OCI-LY1 (cell line): ENCODE measurements at regions not wholly inside any gene's neighbourhood (a gene's known extent, or its start where the extent isn't known, plus 50 kb on each side); places are given as distances from the start of the nearest gene placed in this dataset.

Experiments
- H2AFZ ChIP-seq: fragments of 200-600 bp; sonication (generic), shearing (Covaris generic); 2 replicates; pipeline ENCODE4 v1.6.0; 2014; ENCODE audit warnings: antibody characterized with exemption, mild to moderate bottlenecking, low read length
- H3F3A ChIP-seq: fragments of 200-600 bp; sonication (generic), shearing (Covaris generic); 2 replicates; pipeline ENCODE4 v1.6.0; 2014; ENCODE audit warnings: mild to moderate bottlenecking, antibody characterized with exemption, low read length, moderate library complexity; ENCODE audit not compliant: insufficient read depth
- H3K27ac ChIP-seq: fragments of 200-600 bp; sonication (generic); 2 replicates; pipeline ENCODE4 v1.5.1; 2014; ENCODE audit warnings: low read length, mixed run types, mild to moderate bottlenecking, low read depth; ENCODE audit not compliant: poor library complexity, severe bottlenecking
- H3K27me3 ChIP-seq: fragments of 200-600 bp; sonication (generic); 2 replicates; pipeline ENCODE4 v1.6.0; 2014; ENCODE audit warnings: antibody characterized with exemption, mild to moderate bottlenecking, low read length, moderate library complexity; ENCODE audit not compliant: insufficient read depth
- H3K36me3 ChIP-seq: fragments of 200-600 bp; sonication (generic); 2 replicates; pipeline ENCODE4 v1.6.1; 2014; ENCODE audit warnings: mild to moderate bottlenecking, antibody characterized with exemption, low read length, moderate library complexity, mixed read lengths; ENCODE audit not compliant: insufficient read depth
- H3K4me1 ChIP-seq: fragments of 200-600 bp; sonication (generic); 2 replicates; pipeline ENCODE4 v1.5.1; 2014; ENCODE audit warnings: mild to moderate bottlenecking, low read length, moderate library complexity; ENCODE audit not compliant: insufficient read depth, severe bottlenecking
- H3K4me2 ChIP-seq: fragments of 200-600 bp; sonication (generic), shearing (Covaris generic); 2 replicates; pipeline ENCODE4 v1.6.1; 2014; ENCODE audit warnings: low read length
- H3K4me3 ChIP-seq: fragments of 200-600 bp; sonication (generic); 2 replicates; pipeline ENCODE4 v1.5.1; 2014; ENCODE audit warnings: low read length, low read depth, mild to moderate bottlenecking, mixed read lengths; ENCODE audit not compliant: poor library complexity, severe bottlenecking
- H3K79me2 ChIP-seq: fragments of 200-600 bp; shearing (Covaris generic); 2 replicates; pipeline ENCODE4 v1.6.1; 2016; ENCODE audit warnings: mixed run types, low read length, mixed read lengths; ENCODE audit not compliant: insufficient read depth
- H3K9ac ChIP-seq: fragments of 200-600 bp; sonication (generic), shearing (Covaris generic); 2 replicates; pipeline ENCODE4 v1.6.1; 2014; ENCODE audit warnings: mild to moderate bottlenecking, low read length, mixed read lengths
- H3K9me2 ChIP-seq: fragments of 200-600 bp; sonication (generic), shearing (Covaris generic); 2 replicates; pipeline ENCODE4 v1.6.1; 2014; ENCODE audit warnings: low read depth, mild to moderate bottlenecking, low read length, mixed read lengths
- H3K9me3 ChIP-seq: fragments of 200-600 bp; shearing (Covaris generic); 2 replicates; pipeline ENCODE4 v1.6.1; 2014; ENCODE audit warnings: low read length, mixed read lengths
- H4K20me1 ChIP-seq: fragments of 200-600 bp; sonication (generic), shearing (Covaris generic); 2 replicates; pipeline ENCODE4 v1.6.0; 2016; ENCODE audit warnings: mild to moderate bottlenecking, low read length; ENCODE audit not compliant: insufficient read depth
- EZH2 ChIP-seq: fragments of 200-600 bp; sonication (generic), shearing (Covaris generic); IDR thresholded peaks from 2 replicates; pipeline ENCODE4 v1.8.0; 2017; ENCODE audit warnings: borderline replicate concordance, mixed run types, mild to moderate bottlenecking, antibody characterized with exemption, low read length, moderate library complexity, mixed read lengths
- TF ChIP-seq, protein P1 (sequence below): fragments of 200-600 bp; sonication (generic), shearing (Covaris generic); IDR thresholded peaks from 2 replicates; pipeline ENCODE4 v1.5.1; 2017; ENCODE audit warnings: mild to moderate bottlenecking, antibody characterized with exemption, low read length, moderate library complexity, mixed read lengths

DNA sequence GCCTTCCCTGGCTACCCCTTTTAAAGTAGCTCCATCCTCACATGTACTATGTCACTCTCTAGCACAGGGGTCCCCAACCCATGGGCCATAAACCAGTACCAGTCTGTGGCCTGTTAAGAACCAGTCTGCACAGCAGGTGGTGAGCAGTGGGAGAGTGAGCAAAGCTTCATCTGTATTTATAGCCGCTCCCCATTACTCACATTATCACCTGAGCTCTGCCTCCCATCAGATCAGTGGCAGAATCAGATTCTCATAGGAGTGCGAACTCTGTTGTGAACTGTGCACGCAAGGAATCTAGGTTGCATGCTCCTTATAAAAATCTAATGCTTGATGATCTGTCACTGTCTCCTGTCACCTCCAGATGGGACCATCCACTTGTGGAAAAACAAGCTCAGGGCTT lies 116.6 kb upstream of the FOXD3 start:
- Histone ChIP-seq H3K9me2 (no peaks in the 10 kb centered on the region), H3F3A (no peaks in the 10 kb centered on the region), H3K9ac (no peak overlapping the region), H3K9me3 (no peaks in the 10 kb centered on the region), H3K79me2 (no peaks in the 10 kb centered on the region), H3K27ac (no peak overlapping the region), H3K4me3 (no peak overlapping the region), H3K4me1 (no peaks in the 10 kb centered on the region), H4K20me1 (no peaks in the 10 kb centered on the region), H2AFZ (no peak overlapping the region), H3K4me2 (no peak overlapping the region), H3K36me3 (no peaks in the 10 kb centered on the region), H3K27me3 (no peaks in the 10 kb centered on the region)
- TF ChIP-seq EZH2 = no peak
- TF ChIP-seq, protein P1, sequence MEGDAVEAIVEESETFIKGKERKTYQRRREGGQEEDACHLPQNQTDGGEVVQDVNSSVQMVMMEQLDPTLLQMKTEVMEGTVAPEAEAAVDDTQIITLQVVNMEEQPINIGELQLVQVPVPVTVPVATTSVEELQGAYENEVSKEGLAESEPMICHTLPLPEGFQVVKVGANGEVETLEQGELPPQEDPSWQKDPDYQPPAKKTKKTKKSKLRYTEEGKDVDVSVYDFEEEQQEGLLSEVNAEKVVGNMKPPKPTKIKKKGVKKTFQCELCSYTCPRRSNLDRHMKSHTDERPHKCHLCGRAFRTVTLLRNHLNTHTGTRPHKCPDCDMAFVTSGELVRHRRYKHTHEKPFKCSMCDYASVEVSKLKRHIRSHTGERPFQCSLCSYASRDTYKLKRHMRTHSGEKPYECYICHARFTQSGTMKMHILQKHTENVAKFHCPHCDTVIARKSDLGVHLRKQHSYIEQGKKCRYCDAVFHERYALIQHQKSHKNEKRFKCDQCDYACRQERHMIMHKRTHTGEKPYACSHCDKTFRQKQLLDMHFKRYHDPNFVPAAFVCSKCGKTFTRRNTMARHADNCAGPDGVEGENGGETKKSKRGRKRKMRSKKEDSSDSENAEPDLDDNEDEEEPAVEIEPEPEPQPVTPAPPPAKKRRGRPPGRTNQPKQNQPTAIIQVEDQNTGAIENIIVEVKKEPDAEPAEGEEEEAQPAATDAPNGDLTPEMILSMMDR = no peak

DNA sequence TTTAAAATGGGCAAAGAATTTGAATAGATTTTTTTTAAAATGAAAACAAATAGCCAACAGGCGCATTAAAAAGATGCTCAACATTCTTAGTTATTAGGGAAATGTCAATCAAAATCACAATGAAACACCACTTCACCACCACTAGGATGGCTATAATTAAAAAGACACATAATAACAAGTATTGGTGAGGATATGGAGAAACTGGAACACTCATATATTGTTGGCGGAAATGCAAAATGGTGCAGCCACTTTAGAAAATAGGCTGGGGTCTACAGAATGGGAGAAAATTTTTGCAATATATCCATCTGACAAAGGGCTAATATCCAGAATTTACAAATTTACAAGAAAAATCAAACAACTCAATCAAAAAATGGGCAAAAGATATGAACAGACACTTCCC lies 107.8 kb upstream of the FOXD3 start:
- no peaks in the 10 kb centered on the region for H3K9me3 ChIP-seq
- no peaks in the 10 kb centered on the region for H3K4me1 ChIP-seq
- no peak overlapping the region for H3K4me2 ChIP-seq
- no peaks in the 10 kb centered on the region for H3K36me3 ChIP-seq
- no peak overlapping the region for H3K4me3 ChIP-seq
- H3K9me2 ChIP-seq = no peaks in the 10 kb centered on the region
- H3F3A ChIP-seq = no peaks in the 10 kb centered on the region
- no peaks in the 10 kb centered on the region for H3K79me2 ChIP-seq
- H3K27ac ChIP-seq = no peak overlapping the region
- TF ChIP-seq, protein P1 = no peak
- no peak for TF ChIP-seq EZH2
- no peaks in the 10 kb centered on the region for H4K20me1 ChIP-seq
- no peak overlapping the region for H3K9ac ChIP-seq
- H3K27me3 ChIP-seq = no peaks in the 10 kb centered on the region
- H2AFZ ChIP-seq = no peak overlapping the region

DNA sequence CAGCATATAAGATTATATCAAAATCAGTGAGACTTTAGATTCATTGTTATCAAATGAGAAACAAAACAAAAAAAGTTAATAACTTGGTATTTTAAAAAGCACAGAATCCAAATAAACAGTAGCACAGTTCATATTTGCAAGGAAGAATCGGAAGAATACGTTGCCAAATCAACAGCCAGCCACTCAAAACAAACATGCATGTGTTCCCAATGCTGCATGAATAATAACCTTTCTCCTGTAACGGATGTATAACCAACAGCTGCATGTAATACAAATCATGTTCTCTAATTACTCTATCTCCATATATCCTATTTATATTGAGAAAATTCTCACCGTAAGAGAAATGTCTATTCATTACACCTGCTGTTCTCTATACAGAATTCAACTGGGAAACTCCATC lies 98.9 kb upstream of the FOXD3 start:
- Histone ChIP-seq H3K9ac (no peak overlapping the region), H3K4me1 (no peaks in the 10 kb centered on the region), H4K20me1 (no peaks in the 10 kb centered on the region), H2AFZ (no peak overlapping the region), H3K9me3 (no peaks in the 10 kb centered on the region), H3K79me2 (no peaks in the 10 kb centered on the region), H3K4me2 (no peak overlapping the region), H3K27me3 (no peaks in the 10 kb centered on the region), H3K36me3 (no peaks in the 10 kb centered on the region), H3K27ac (no peak overlapping the region), H3K9me2 (no peaks in the 10 kb centered on the region), H3F3A (no peaks in the 10 kb centered on the region), H3K4me3 (no peak overlapping the region)
- no peak for TF ChIP-seq EZH2
- TF ChIP-seq, protein P1 = no peak
